Keratinocyte (primary cell): ENCODE measurements at regions not wholly inside any gene's neighbourhood (a gene's known extent, or its start where the extent isn't known, plus 50 kb on each side); places are given as distances from the start of the nearest gene placed in this dataset.

Experiments used
- CTCF ChIP-seq, 3 experiments: IDR thresholded peaks in 1 of 3; conservative IDR thresholded peaks in 1 of 3; optimal IDR thresholded peaks in 1 of 3; 2 replicates in 2 of 3; 3 replicates in 1 of 3; pipeline versions ENCODE3 to v1.5.1; 2011; ENCODE audit warnings: low read length in 3 of 3, mild to moderate bottlenecking in 3 of 3, moderate library complexity in 2 of 3, control low read depth in 1 of 3, inconsistent platforms in 1 of 3; ENCODE audit not compliant: insufficient read depth in 2 of 3; ENCODE audit errors: extremely low read depth in 1 of 3
- EZH2 ChIP-seq: IDR thresholded peaks from one replicate; pipeline ENCODE4 v1.6.1; 2012; ENCODE audit warnings: inconsistent platforms, mild to moderate bottlenecking, low read length, moderate library complexity

GRCh38 chr11:80798174-80798573, 1357.3 kb upstream of the TENM4 start:
- TF ChIP-seq CTCF (optimal IDR thresholded peaks at IDR 0.05 in 1 of 3, IDR thresholded peaks at IDR 0.05 in 1 of 3, conservative IDR thresholded peaks at IDR 0.05 in 1 of 3; ENCODE audit: extremely low read depth in 1 of 3, insufficient read depth in 2 of 3, low read length in 3 of 3) = no peak
- no peak for TF ChIP-seq EZH2
